ENCODE measurements at regions not wholly inside any gene's neighbourhood (a gene's known extent, or its start where the extent isn't known, plus 50 kb on each side); places are given as distances from the start of the nearest gene placed in this dataset.

DNA sequence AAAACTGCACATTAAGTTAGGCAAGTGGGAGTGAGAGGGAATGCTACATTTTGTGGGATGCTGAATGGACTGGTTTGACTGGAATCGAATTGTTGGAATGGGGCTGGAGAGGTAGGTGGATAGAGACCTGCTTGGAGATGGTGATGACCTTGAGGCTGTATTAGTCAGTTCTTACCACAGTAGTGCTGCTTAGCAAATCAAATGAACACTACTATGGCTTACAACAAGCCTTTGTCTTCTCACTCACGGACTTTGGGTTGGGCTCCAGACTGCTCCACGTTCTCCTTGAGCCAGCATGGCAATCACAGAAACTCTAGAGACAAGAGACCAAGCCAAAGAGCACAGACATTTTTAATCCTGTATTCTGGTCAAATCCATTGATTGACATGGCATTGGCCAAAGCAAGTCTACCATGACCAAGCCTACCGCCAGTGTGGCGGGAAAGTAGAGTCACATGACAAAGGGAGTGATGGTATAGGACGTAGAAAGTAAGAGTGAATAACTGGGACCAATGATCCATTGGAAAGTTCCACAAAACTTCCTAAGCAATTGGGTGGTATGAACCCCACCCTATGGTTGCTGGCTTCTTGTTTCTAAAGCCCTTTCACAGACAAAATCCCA lies 70.3 kb upstream of the FOXP4 start:
- no peak for DNase-seq (ENCODE audit: low spot score)
- Histone ChIP-seq H3K27ac (no peak overlapping the region), H3K4me3 (no peak overlapping the region)
- no peak for TF ChIP-seq CTCF (IDR thresholded peaks at IDR 0.05)

- DNase-seq (ENCODE audit: low spot score): no peak
- TF ChIP-seq CTCF (IDR thresholded peaks at IDR 0.05): no peak
- no peak overlapping the region for H3K27ac ChIP-seq
- H3K4me3 ChIP-seq: no peak overlapping the region
Measured at GRCh38 chr6:41476401-41476800, 69.8 kb upstream of the FOXP4 start.

- Histone ChIP-seq H3K27ac (no peak overlapping the region), H3K4me3 (no peak overlapping the region)
- no peak for TF ChIP-seq CTCF (IDR thresholded peaks at IDR 0.05)
- no peak for DNase-seq (ENCODE audit: low spot score)
Measured at GRCh38 chr6:41477572-41477971, 68.6 kb upstream of the FOXP4 start.

- no peak overlapping the region for H3K4me3 ChIP-seq
- no peak overlapping the region for H3K27ac ChIP-seq
- no peak for TF ChIP-seq CTCF (IDR thresholded peaks at IDR 0.05)
- no peak for DNase-seq (ENCODE audit: low spot score)
Measured at GRCh38 chr6:41483943-41484342, 62.2 kb upstream of the FOXP4 start.

DNA sequence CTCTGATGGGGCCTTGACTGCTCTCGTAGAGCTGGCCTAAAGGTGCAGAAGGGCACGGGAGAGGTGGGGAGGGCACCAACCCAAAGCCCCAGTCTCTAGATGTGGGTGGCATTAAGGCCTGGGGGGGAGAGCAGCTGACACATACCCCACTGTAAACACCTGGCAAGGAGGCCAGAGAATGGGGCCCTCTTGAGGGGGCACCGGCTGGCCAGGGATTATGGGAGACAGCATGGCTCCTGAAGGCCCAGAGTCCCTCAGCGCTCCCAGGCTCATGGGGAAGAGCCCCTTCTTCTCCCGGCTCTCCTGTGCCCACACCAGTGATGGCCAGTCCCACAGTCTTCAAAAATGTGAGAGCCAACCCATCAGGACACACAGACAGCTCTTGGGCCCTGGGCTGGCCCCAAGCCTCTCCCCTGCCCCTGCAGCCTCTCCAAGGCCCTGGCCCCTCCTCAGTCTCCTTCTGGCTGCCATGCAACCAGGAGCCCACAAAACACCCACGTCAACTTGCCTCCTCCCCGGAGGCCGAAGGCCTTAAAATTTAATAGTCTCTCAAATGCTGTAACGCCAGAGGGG lies 58.2 kb upstream of the FOXP4 start:
- DNase-seq (ENCODE audit: low spot score): no peak
- Histone ChIP-seq H3K27ac (no peak overlapping the region), H3K4me3 (no peak overlapping the region)
- no peak for TF ChIP-seq CTCF (IDR thresholded peaks at IDR 0.05)

- H3K27ac ChIP-seq: no peak overlapping the region
- TF ChIP-seq CTCF (IDR thresholded peaks at IDR 0.05): no peak
- no peak overlapping the region for H3K4me3 ChIP-seq
- no peak for DNase-seq (ENCODE audit: low spot score)
Measured at GRCh38 chr6:41488433-41489119, 57.6 kb upstream of the FOXP4 start.

All from coronary artery (tissue), 2 donors.